Smooth muscle cell (in vitro differentiated cells): ENCODE measurements at regions not wholly inside any gene's neighbourhood (a gene's known extent, or its start where the extent isn't known, plus 50 kb on each side); places are given as distances from the start of the nearest gene placed in this dataset.

Experiments used
- DNase-seq: peaks from one replicate; lab custom pipeline; 2025; ENCODE audit not compliant: unreplicated experiment; lab: John Stamatoyannopoulos, UW
- H2AFZ ChIP-seq: fragments of 200-600 bp; sonication (generic); 2 replicates; pipeline ENCODE4 v1.6.0; 2016; ENCODE audit warnings: antibody characterized with exemption, low read depth, mild to moderate bottlenecking
- H3F3A ChIP-seq: fragments of 200-600 bp; sonication (generic); 2 replicates; pipeline ENCODE4 v1.6.0; 2017; ENCODE audit warnings: antibody characterized with exemption, low read depth
- H3K27ac ChIP-seq: fragments of 200-600 bp; sonication (generic); 2 replicates; pipeline ENCODE4 v1.5.1; 2016; ENCODE audit warnings: low read depth, mild to moderate bottlenecking
- H3K27me3 ChIP-seq: fragments of 200-600 bp; sonication (generic); 2 replicates; pipeline ENCODE4 v1.6.1; 2016; ENCODE audit warnings: low read depth, mild to moderate bottlenecking
- H3K36me3 ChIP-seq: fragments of 200-600 bp; sonication (generic); 2 replicates; pipeline ENCODE4 v1.5.1; 2016; ENCODE audit warnings: low read depth
- H3K4me1 ChIP-seq: fragments of 200-600 bp; sonication (generic); 2 replicates; pipeline ENCODE4 v1.5.1; 2016; ENCODE audit warnings: low read depth
- H3K4me2 ChIP-seq: fragments of 200-600 bp; sonication (generic); 2 replicates; pipeline ENCODE4 v1.6.0; 2016; ENCODE audit warnings: mild to moderate bottlenecking
- H3K4me3 ChIP-seq: fragments of 200-600 bp; sonication (generic); 2 replicates; pipeline ENCODE4 v1.5.1; 2016; ENCODE audit warnings: mild to moderate bottlenecking
- H3K79me2 ChIP-seq: fragments of 200-600 bp; sonication (generic); 2 replicates; pipeline ENCODE4 v1.6.0; 2016; ENCODE audit warnings: low read depth, mild to moderate bottlenecking
- H3K9ac ChIP-seq: fragments of 200-600 bp; sonication (generic); 2 replicates; pipeline ENCODE4 v1.6.0; 2016; ENCODE audit warnings: low read depth
- H3K9me3 ChIP-seq: fragments of 200-600 bp; sonication (generic); replicated peaks from 2 replicates; pipeline ENCODE4 v1.5.1; 2016; ENCODE audit warnings: low read depth
- H4K20me1 ChIP-seq: fragments of 200-600 bp; sonication (generic); 2 replicates; pipeline ENCODE4 v1.6.0; 2016; ENCODE audit warnings: low read depth
- WGBS: methylation state at CpG from one replicate; pipeline ENCODE4 v1.1.7; 2016; ENCODE audit warnings: low lambda C conversion rate; 5-methylcytosine and 5-hydroxymethylcytosine counted together
- TF ChIP-seq, protein P1 (sequence below): fragments of 200-600 bp; sonication (generic); IDR thresholded peaks from 2 replicates; pipeline ENCODE4 v1.5.1; 2017; ENCODE audit warnings: borderline replicate concordance, mild to moderate bottlenecking, antibody characterized with exemption; ENCODE audit not compliant: insufficient read depth, poor library complexity, severe bottlenecking

DNA sequence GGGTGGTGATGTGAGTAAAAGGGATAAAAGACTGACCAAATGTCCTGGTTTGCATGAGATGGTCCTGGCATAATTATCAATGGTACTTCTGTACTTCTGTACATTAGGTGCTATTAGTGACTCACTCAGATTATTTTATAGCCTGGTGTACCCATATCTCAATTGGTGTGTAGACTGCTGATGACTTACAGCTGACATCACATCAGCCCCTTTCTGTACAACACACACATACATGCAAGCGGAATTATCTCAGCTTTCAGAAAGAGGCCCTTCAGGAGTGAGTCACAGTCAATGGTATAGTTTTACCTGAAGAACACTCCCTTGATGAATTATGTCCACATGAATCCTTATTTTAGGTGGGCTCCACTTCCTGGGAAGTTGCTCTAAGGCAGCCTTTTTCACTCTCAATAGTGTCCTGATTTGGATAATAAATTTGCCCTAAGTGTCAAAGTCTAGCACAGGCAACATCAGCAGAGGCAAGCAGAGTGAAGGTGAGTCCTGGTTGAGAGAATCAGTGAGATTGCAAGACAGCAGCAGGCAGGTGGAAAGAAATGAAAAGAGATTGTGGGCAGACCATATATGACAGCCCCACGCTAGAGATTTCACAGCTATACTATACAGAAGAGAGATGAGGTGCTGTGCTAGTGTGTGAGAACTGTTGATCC, 137.0 kb downstream of the ZPLD1 start:
- Histone ChIP-seq H3K36me3 (no peaks in the 10 kb centered on the region), H3K4me2 (no peak overlapping the region), H3K9me3 (no peaks in the 10 kb centered on the region), H3K27ac (no peak overlapping the region), H2AFZ (no peak overlapping the region), H3K4me1 (no peaks in the 10 kb centered on the region), H3K4me3 (no peak overlapping the region), H3K79me2 (no peaks in the 10 kb centered on the region), H3K9ac (no peak overlapping the region), H3K27me3 (no peaks in the 10 kb centered on the region), H4K20me1 (no peaks in the 10 kb centered on the region), H3F3A (no peaks in the 10 kb centered on the region)
- WGBS, result 86% methylated on average over 2 of the region's 2 CpGs
- DNase-seq, result no peak
- TF ChIP-seq, protein P1, sequence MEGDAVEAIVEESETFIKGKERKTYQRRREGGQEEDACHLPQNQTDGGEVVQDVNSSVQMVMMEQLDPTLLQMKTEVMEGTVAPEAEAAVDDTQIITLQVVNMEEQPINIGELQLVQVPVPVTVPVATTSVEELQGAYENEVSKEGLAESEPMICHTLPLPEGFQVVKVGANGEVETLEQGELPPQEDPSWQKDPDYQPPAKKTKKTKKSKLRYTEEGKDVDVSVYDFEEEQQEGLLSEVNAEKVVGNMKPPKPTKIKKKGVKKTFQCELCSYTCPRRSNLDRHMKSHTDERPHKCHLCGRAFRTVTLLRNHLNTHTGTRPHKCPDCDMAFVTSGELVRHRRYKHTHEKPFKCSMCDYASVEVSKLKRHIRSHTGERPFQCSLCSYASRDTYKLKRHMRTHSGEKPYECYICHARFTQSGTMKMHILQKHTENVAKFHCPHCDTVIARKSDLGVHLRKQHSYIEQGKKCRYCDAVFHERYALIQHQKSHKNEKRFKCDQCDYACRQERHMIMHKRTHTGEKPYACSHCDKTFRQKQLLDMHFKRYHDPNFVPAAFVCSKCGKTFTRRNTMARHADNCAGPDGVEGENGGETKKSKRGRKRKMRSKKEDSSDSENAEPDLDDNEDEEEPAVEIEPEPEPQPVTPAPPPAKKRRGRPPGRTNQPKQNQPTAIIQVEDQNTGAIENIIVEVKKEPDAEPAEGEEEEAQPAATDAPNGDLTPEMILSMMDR, result no peak

DNA sequence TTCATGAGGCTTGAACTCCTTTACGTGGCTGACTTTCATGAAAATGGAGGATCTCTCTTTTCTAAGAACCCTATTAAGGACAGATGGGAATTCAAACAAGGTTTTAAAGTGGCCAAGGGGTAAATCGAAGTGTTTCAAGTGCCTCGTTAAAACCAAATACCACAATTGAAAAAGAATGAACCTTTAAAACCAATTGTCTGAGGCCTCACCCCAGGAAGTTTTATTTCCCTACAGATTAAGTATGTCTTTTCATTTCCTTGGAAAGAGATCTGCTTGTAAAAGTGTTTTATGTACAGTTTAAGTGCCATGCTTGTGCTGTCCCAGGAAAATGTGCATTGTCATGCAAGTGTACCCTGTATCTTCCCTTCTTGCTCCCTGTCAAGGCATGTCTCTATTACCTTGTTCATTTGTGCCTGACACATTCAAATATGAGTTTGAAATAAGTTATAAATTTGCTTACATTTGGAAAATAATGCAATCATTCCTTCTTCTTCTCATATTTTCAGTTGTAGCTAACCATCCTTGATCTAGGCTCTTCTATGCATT, 138.7 kb downstream of the ZPLD1 start:
- H3K4me2 ChIP-seq, result no peak overlapping the region
- no peak for DNase-seq
- no peak overlapping the region for H3K9ac ChIP-seq
- no peaks in the 10 kb centered on the region for H3K36me3 ChIP-seq
- H4K20me1 ChIP-seq, result no peaks in the 10 kb centered on the region
- no peaks in the 10 kb centered on the region for H3K4me1 ChIP-seq
- TF ChIP-seq, protein P1, result no peak
- WGBS, result 79% methylated on average over 3 of the region's 3 CpGs
- H3K4me3 ChIP-seq, result no peak overlapping the region
- no peaks in the 10 kb centered on the region for H3K9me3 ChIP-seq
- no peaks in the 10 kb centered on the region for H3K79me2 ChIP-seq
- no peak overlapping the region for H2AFZ ChIP-seq
- H3F3A ChIP-seq, result no peaks in the 10 kb centered on the region
- H3K27ac ChIP-seq, result no peak overlapping the region
- no peaks in the 10 kb centered on the region for H3K27me3 ChIP-seq

DNA sequence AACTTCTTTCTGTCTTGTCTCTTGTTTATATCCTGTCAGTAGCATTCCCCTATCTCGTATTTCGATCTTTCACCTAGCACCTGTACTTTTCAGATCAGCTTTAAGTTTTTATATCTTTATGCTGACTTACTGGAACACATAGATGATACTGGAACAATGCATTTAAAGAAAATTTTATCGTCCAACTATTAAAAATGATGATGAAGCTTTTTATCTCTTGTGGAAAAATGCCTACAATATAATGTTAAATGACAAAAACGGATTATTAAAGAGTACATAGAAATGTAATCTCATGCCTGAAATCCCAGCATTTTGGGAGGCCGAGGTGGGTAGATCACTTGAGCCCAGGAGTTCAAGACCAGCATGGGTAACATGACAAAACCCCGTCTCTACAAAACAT, 139.5 kb downstream of the ZPLD1 start:
- Histone ChIP-seq H4K20me1 (no peaks in the 10 kb centered on the region), H3K9ac (no peak overlapping the region)
- TF ChIP-seq, protein P1, result no peak

DNA sequence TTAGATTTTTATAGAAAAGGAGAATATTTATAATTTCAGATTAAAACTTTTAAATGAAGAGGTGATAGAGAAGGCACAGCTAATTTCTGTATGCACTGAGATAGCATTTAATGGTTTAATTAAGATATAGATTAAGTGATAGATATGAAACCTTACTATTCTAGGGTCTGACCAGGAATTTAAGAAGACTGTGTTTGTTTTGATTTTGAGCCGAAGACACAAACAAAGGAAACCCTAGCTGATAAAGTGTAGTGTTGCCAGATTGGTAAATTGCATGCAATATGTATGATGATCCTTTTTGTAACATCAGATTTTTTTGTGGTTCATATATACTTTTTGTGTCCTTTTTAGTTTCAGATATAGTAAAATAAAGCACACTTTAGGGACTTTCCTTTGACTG, 141.8 kb downstream of the ZPLD1 start:
- no peaks in the 10 kb centered on the region for H3F3A ChIP-seq
- WGBS, result 83% methylated on average over 1 of the region's 1 CpG
- no peaks in the 10 kb centered on the region for H3K36me3 ChIP-seq
- H2AFZ ChIP-seq, result no peak overlapping the region
- DNase-seq, result no peak
- no peak overlapping the region for H3K27ac ChIP-seq
- H3K4me3 ChIP-seq, result no peak overlapping the region
- H4K20me1 ChIP-seq, result no peaks in the 10 kb centered on the region
- H3K4me2 ChIP-seq, result no peak overlapping the region
- TF ChIP-seq, protein P1, result no peak
- no peaks in the 10 kb centered on the region for H3K4me1 ChIP-seq
- H3K9me3 ChIP-seq, result no peaks in the 10 kb centered on the region
- H3K9ac ChIP-seq, result no peak overlapping the region
- H3K27me3 ChIP-seq, result no peaks in the 10 kb centered on the region
- no peaks in the 10 kb centered on the region for H3K79me2 ChIP-seq

More for the DNA sequence above, 139.5 kb downstream of the ZPLD1 start:
- H3K79me2 ChIP-seq, result no peaks in the 10 kb centered on the region
- H3K9me3 ChIP-seq, result no peaks in the 10 kb centered on the region
- H2AFZ ChIP-seq, result no peak overlapping the region
- DNase-seq, result no peak
- H3K27ac ChIP-seq, result no peak overlapping the region
- WGBS, result 77% methylated on average over 6 of the region's 6 CpGs
- no peaks in the 10 kb centered on the region for H3K27me3 ChIP-seq
- no peak overlapping the region for H3K4me3 ChIP-seq
- H3K4me2 ChIP-seq, result no peak overlapping the region
- no peaks in the 10 kb centered on the region for H3F3A ChIP-seq
- H3K4me1 ChIP-seq, result no peaks in the 10 kb centered on the region
- no peaks in the 10 kb centered on the region for H3K36me3 ChIP-seq
